H1 (cell line): ENCODE measurements at regions not wholly inside any gene's neighbourhood (a gene's known extent, or its start where the extent isn't known, plus 50 kb on each side); places are given as distances from the start of the nearest gene placed in this dataset.
"Not testable (repeated sequence)": the region's sequence is repeated elsewhere in the genome, so short reads cannot be mapped to it uniquely, and the experiment has no call there.

Experiments
- CTCF ChIA-PET: fragments of 300-600 bp; sonication (Branson Sonifier 250); formaldehyde crosslinking; loops from one replicate; lab custom pipeline; 2021; ENCODE audit not compliant: partially characterized antibody; lab: Charles Lee
- POLR2A ChIA-PET: fragments of 300-600 bp; sonication (Branson Sonifier 250); formaldehyde crosslinking; loops from one replicate; lab custom pipeline; 2021; ENCODE audit warnings: inconsistent platforms; ENCODE audit not compliant: partially characterized antibody; lab: Charles Lee
- DNase-seq, 2 experiments: peaks; one replicate each; pipeline versions ENCODE4 v3.0.0 to v3.0.0-alpha.2; 2010 to 2022; ENCODE audit warnings: low spot score in 2 of 2, low read depth in 1 of 2, mixed read lengths in 1 of 2
- FAIRE-seq: peaks from 2 replicates; lab custom pipeline; 2011; peaks lifted over from hg19 to GRCh38; lab: Jason Lieb, UNC
- H2AFZ ChIP-seq: 2 replicates; pipeline ENCODE4 v1.8.1; 2012; ENCODE audit warnings: low read length, inconsistent platforms
- H2AK5ac ChIP-seq: 2 replicates; pipeline ENCODE4 v1.6.1; 2013; ENCODE audit warnings: low read depth, low read length
- H2BK120ac ChIP-seq: replicated peaks from 2 replicates; pipeline ENCODE3; 2013; ENCODE audit warnings: low read depth, low read length, inconsistent platforms
- H2BK12ac ChIP-seq: 2 replicates; pipeline ENCODE4 v1.6.1; 2013; ENCODE audit warnings: low read depth, low read length
- H2BK15ac ChIP-seq: 2 replicates; pipeline ENCODE4 v1.6.1; 2013; ENCODE audit warnings: low read length
- H2BK20ac ChIP-seq: 2 replicates; pipeline ENCODE4 v1.6.1; 2013; ENCODE audit warnings: low read length
- H2BK5ac ChIP-seq: 2 replicates; pipeline ENCODE4 v1.6.1; 2013; ENCODE audit warnings: low read depth, low read length
- H3K14ac ChIP-seq: 2 replicates; pipeline ENCODE4 v1.6.1; 2013; ENCODE audit warnings: inconsistent platforms; ENCODE audit not compliant: insufficient read length
- H3K18ac ChIP-seq: 2 replicates; pipeline ENCODE4 v1.6.1; 2013; ENCODE audit warnings: low read length; ENCODE audit errors: extremely low read depth
- H3K23ac ChIP-seq: 2 replicates; pipeline ENCODE4 v1.6.1; 2013; ENCODE audit warnings: inconsistent platforms; ENCODE audit not compliant: insufficient read length
- H3K23me2 ChIP-seq: 2 replicates; pipeline ENCODE4 v1.6.1; 2013; ENCODE audit warnings: low read depth, low read length
- H3K27ac ChIP-seq: 2 replicates; pipeline ENCODE4 v1.6.1; 2011; ENCODE audit warnings: low read depth, low read length, inconsistent platforms
- H3K27me3 ChIP-seq, 4 experiments: replicated peaks in 1 of 4; 1 replicate in 1 of 4; 2 replicates in 3 of 4; pipeline versions ENCODE4 v1.6.1 to v1.8.1; 2011 to 2013; ENCODE audit warnings: low read length in 3 of 4, mild to moderate bottlenecking in 3 of 4, inconsistent platforms in 2 of 4, mixed read lengths in 2 of 4, moderate library complexity in 1 of 4; ENCODE audit not compliant: control insufficient read depth in 3 of 4, insufficient read depth in 3 of 4; ENCODE audit errors: extremely low read depth in 1 of 4
- H3K36me3 ChIP-seq, 4 experiments: 2 replicates each; pipeline versions ENCODE4 v1.6.1 to v1.8.1; 2011 to 2013; ENCODE audit warnings: mild to moderate bottlenecking in 4 of 4, low read length in 3 of 4, moderate library complexity in 2 of 4, control low read depth in 1 of 4, inconsistent platforms in 1 of 4; ENCODE audit not compliant: insufficient read depth in 4 of 4, control insufficient read depth in 2 of 4
- H3K4ac ChIP-seq: replicated peaks from 2 replicates; pipeline ENCODE3; 2013; ENCODE audit warnings: low read length, low read depth, mixed read lengths, inconsistent platforms; ENCODE audit not compliant: insufficient read length
- H3K4me1 ChIP-seq, 4 experiments: replicated peaks in 1 of 4; 1 replicate in 1 of 4; 2 replicates in 3 of 4; pipeline versions ENCODE4 v1.6.1 to v1.8.1; 2011 to 2013; ENCODE audit warnings: low read length in 3 of 4, inconsistent platforms in 2 of 4, mixed read lengths in 1 of 4; ENCODE audit not compliant: insufficient read depth in 4 of 4, control insufficient read depth in 3 of 4
- H3K4me2 ChIP-seq, 2 experiments: 2 replicates each; pipeline versions ENCODE4 v1.6.1 to v1.8.1; 2011 to 2013; ENCODE audit warnings: low read depth in 2 of 2, low read length in 2 of 2, control low read depth in 1 of 2, inconsistent platforms in 1 of 2, mild to moderate bottlenecking in 1 of 2; ENCODE audit not compliant: insufficient read depth in 1 of 2
- H3K4me3 ChIP-seq, 4 experiments: fragments of 200-600, 300-600 bp in 1 of 4; sonication (generic), shearing (Covaris generic), sonication (Bioruptor Twin) in 1 of 4; 2 replicates each; pipeline versions ENCODE4 v1.5.1 to v1.8.1; 2011 to 2016; ENCODE audit warnings: low read length in 4 of 4, low read depth in 3 of 4, control low read depth in 2 of 4, inconsistent platforms in 2 of 4, mild to moderate bottlenecking in 2 of 4, mixed read lengths in 1 of 4, moderate library complexity in 1 of 4; ENCODE audit not compliant: insufficient read depth in 2 of 4; ENCODE audit errors: extremely low read depth in 1 of 4
- H3K56ac ChIP-seq: replicated peaks from 2 replicates; pipeline ENCODE3; 2013; ENCODE audit warnings: low read depth, mild to moderate bottlenecking, mixed read lengths, low read length, inconsistent platforms; ENCODE audit not compliant: insufficient read length
- H3K79me1 ChIP-seq: 2 replicates; pipeline ENCODE4 v1.6.1; 2013; ENCODE audit warnings: low read depth, low read length, control low read depth
- H3K79me2 ChIP-seq, 2 experiments: 2 replicates each; pipeline versions ENCODE4 v1.6.1 to v1.8.1; 2012 to 2013; ENCODE audit warnings: low read length in 2 of 2, mild to moderate bottlenecking in 2 of 2, inconsistent platforms in 1 of 2; ENCODE audit not compliant: insufficient read depth in 2 of 2, control insufficient read depth in 1 of 2
- H3K9ac ChIP-seq, 4 experiments: replicated peaks in 1 of 4; 1 replicate in 1 of 4; 2 replicates in 3 of 4; pipeline versions ENCODE4 v1.6.1 to v1.8.1; 2011 to 2013; ENCODE audit warnings: low read depth in 3 of 4, low read length in 3 of 4, control low read depth in 2 of 4, mild to moderate bottlenecking in 2 of 4, moderate library complexity in 2 of 4, inconsistent platforms in 1 of 4; ENCODE audit errors: extremely low read depth in 1 of 4
- H3K9me3 ChIP-seq, 2 experiments: 2 replicates each; pipeline versions ENCODE4 v1.6.1 to v1.8.1; 2012 to 2013; ENCODE audit warnings: mild to moderate bottlenecking in 2 of 2, moderate library complexity in 2 of 2, control low read depth in 1 of 2, inconsistent platforms in 1 of 2, low read depth in 1 of 2, low read length in 1 of 2, mixed read lengths in 1 of 2; ENCODE audit not compliant: insufficient read depth in 2 of 2
- H4K20me1 ChIP-seq, 2 experiments: replicated peaks in 1 of 2; 2 replicates each; pipeline versions ENCODE3 to v1.8.1; 2011 to 2013; ENCODE audit warnings: inconsistent platforms in 2 of 2, low read length in 2 of 2, mild to moderate bottlenecking in 1 of 2; ENCODE audit not compliant: insufficient read depth in 2 of 2, control insufficient read depth in 1 of 2
- H4K5ac ChIP-seq: 2 replicates; pipeline ENCODE4 v1.6.1; 2013; ENCODE audit warnings: low read length, low read depth, mixed read lengths, inconsistent platforms; ENCODE audit not compliant: insufficient read length
- H4K8ac ChIP-seq: 2 replicates; pipeline ENCODE4 v1.8.0; 2013; ENCODE audit warnings: mild to moderate bottlenecking, moderate library complexity, low read length, inconsistent platforms; ENCODE audit not compliant: insufficient read depth; ENCODE audit errors: extremely low read depth
- H4K91ac ChIP-seq: replicated peaks from 2 replicates; pipeline ENCODE3; 2013; ENCODE audit warnings: low read length, mixed read lengths, inconsistent platforms; ENCODE audit not compliant: insufficient read length
- WGBS, 2 experiments: shearing (Covaris generic) in 1 of 2; methylation state at CpG; one replicate each; pipeline versions ENCODE4 v1.1.6 to v1.1.7; 2013 to 2015; ENCODE audit warnings: low lambda C conversion rate in 2 of 2, mixed read lengths in 2 of 2, inconsistent platforms in 1 of 2, low coverage in 1 of 2, missing lambda C conversion rate in 1 of 2; ENCODE audit not compliant: insufficient replicate concordance in 2 of 2, insufficient coverage in 1 of 2, insufficient read length in 1 of 2; ENCODE audit errors: extremely low coverage in 1 of 2, missing lambda C conversion rate in 1 of 2; 5-methylcytosine and 5-hydroxymethylcytosine counted together

DNA sequence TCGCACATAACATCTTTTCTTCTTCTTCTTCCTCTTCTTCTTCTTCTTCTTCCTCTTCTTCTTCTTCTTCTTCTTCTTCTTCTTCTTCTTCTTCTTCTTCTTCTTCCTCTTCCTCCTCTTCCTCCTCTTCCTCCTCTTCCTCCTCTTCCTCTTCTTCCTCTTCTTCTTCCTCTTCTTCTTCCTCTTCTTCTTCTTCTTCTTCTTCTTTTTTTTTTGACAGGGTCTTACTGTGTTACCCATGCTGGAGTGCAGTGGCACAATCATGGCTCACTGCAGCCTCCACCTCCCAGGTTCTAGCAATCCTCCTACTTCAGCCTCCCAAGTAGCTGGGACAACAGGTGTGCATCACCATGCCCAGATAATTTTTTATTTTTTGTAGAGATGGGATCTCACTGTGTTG is 151.0 kb upstream of the HS3ST2 start:
- WGBS, 2 experiments, result 89% methylated on average over 1 of the region's 1 CpG; no CpG with 5 or more reads in 1 of the 2 experiments
- H3K14ac ChIP-seq, H3K18ac ChIP-seq, POLR2A ChIA-PET, H2BK20ac ChIP-seq, H3K23ac ChIP-seq, H3K9me3 ChIP-seq, H3K79me1 ChIP-seq, H3K27me3 ChIP-seq, H4K8ac ChIP-seq, H2BK120ac ChIP-seq, H2BK12ac ChIP-seq, H2BK15ac ChIP-seq, H3K9ac ChIP-seq, H4K5ac ChIP-seq, H3K36me3 ChIP-seq, H3K79me2 ChIP-seq, H3K4me3 ChIP-seq, DNase-seq, H3K4me2 ChIP-seq, H2BK5ac ChIP-seq, H3K56ac ChIP-seq, H2AK5ac ChIP-seq, H3K4me1 ChIP-seq, H3K27ac ChIP-seq, H4K20me1 ChIP-seq, H4K91ac ChIP-seq, H3K23me2 ChIP-seq, H2AFZ ChIP-seq, FAIRE-seq, H3K4ac ChIP-seq: not testable (repeated sequence)
- CTCF ChIA-PET, result interaction anchor here (0.7 to 1.4 kb wide), 3 partner anchors 9 to 28 kb away, joined by 3 to 4 read pairs (median 4); no protein-coding TSS in a partner anchor
